Activated CD4-positive, alpha-beta T cell treated with anti-CD3 and anti-CD28 coated beads, Interleukin-2, Interleukin-4, amounts not matched to agents 100 ng/mL and 50 ng/mL, durations not matched to agents 16 hours and 8 hours (primary cell): ENCODE measurements at regions not wholly inside any gene's neighbourhood (a gene's known extent, or its start where the extent isn't known, plus 50 kb on each side); places are given as distances from the start of the nearest gene placed in this dataset.
"Not testable (repeated sequence)": the region's sequence is repeated elsewhere in the genome, so short reads cannot be mapped to it uniquely, and the experiment has no call there.

ENCODE experiments used
- DNase-seq: peaks from one replicate; pipeline ENCODE4 v3.0.0-alpha.2; 2020; ENCODE audit warnings: low spot score

GRCh38 chr16:27600381-27600780 is 50.4 kb downstream of the KATNIP start:
- no peak for DNase-seq

GRCh38 chr16:27602103-27602502 is 52.2 kb downstream of the KATNIP start:
- DNase-seq, result no peak

GRCh38 chr16:27605500-27606106 is 55.7 kb downstream of the KATNIP start:
- peak; percentile 45 for DNase-seq

DNA sequence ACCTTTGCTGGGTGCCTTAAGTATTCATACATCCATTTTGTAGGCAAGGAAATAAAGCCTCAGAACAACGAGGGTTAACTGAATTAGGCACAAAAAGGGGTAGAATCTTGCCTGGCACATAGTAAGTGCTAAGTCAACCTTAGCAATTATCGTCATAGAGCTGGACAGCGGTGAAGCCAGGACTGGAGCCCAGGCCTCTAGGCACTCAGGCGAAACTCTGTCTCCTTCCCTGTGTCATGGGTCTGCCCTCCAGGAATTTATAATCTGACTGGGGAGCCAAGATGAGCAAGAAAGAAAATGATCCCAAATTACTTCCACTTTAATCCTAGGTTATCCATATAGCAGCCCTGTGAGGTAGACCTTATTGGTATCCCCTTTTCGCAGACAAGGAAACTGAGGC is 61.4 kb downstream of the KATNIP start:
- no peak for DNase-seq

DNA sequence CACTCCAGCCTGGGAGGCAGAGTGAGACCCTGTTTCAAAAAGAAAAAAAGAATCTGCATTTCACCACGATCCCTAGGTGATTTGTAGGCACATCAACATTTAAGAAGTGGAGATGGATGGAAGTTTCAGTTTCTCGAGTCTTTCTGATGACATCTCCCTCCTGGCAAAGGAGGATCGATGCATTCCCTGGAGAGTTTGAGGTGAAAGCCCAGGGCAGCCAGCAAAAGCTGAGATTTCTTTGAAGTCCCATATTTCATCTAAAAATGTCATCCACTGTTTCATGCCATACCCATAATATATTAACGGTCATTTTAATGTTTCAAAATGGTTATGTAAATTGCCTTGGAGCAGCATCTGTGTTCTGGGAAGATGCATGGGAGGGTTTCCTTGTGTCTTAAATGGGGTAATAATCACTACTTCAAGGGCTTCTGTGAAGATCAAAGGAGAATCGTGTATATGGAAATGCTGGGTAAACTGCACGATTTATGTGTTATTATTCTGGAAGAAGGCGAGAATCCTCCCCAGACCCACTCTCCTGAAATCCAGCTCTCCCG is 63.4 kb downstream of the KATNIP start:
- no peak for DNase-seq

DNA sequence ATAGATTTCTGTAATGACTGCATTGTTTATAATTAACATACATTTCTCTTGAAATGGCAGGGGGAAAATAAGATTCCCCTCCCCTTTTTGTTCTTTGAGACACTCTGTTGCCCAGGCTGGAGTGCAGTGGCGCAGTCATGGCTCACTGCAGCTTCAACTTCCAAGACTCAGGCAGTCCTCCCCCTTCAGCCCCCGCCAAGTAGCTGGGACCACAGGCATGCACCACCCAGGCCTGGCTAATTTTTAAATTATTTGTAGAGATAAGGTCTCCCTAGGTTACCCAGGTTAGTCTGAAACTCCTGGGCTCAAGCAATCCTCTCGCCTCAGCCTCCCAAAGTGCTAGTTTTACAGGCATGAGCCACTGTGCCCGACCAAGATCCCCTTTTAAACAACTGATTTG is 67.7 kb downstream of the KATNIP start:
- no peak for DNase-seq

- no peak for DNase-seq
Observed at GRCh38 chr16:27618165-27618564, 68.2 kb downstream of the KATNIP start.

DNA sequence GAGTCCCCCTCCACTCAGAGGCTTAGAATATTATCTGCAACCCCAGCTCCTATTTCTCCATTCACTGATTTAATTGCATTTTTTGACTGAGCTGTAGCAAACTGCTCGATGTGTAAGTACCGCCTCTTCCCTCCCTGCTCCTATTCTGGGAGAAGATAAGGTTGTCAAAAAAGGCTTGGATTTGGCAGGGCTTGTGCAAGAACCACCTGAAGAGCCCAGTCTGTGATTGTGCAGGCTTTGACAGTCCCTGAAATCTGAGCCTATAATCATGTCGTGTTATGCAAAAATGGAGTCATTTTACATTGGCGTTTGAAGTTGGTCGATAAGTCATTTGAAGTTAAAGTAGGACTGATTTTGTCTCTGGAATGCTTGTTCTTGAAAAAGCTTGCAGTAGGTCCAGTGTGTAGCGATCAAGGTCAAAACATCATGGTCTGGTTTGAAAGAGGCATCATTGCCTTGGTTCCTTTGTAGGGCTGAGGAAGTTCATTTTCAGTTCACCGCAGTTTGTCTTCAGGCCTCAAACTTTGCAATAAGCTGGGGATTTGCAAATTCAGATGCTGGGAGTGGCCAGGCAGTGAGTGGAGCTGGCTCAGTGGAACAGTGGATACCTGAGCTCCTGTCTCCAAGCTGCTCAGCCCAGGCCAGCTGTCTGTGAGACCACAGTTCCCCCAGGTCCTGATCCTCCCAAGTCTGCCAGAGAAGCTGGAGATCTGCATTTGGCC is 68.8 kb downstream of the KATNIP start:
- DNase-seq, result no peak

- no peak for DNase-seq
Observed at GRCh38 chr16:27620541-27620940, 70.6 kb downstream of the KATNIP start.

GRCh38 chr16:27624154-27625049 is 74.5 kb downstream of the KATNIP start:
- no peak for DNase-seq

DNA sequence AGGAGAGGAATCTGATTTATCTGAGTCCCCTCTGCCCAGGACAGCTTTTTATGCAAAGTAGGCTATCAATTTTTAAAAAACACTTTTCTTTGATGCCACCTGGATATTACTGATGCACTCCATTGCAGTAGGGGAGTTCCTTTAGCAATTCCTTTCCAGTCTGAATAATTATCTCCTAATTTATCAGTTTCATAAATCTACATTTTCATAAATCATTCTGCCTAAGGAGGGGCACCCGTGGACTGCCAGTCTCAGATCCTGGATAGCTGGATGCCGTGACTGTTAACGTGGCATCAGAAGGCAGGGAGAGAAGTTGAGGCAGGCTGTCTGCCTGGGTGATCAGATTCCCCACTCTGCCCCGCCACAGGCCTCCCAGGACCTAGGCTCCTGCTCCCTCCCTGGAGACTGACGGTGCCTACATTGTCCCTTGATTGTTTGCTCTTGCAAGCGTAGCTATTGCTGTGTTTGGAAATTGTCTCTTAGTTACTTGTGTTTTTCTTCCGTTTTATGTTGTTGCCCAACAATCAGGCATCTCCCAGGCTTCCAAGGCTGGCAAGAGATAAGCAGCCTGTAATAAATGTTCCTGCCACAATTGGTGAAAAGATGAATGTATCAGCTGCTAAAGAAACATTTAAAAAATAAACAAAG is 75.2 kb downstream of the KATNIP start:
- DNase-seq, result no peak

- no peak for DNase-seq
Observed at GRCh38 chr16:27627136-27627535, 77.2 kb downstream of the KATNIP start.

- DNase-seq, result no peak
Observed at GRCh38 chr16:27628241-27628942, 78.4 kb downstream of the KATNIP start.

DNA sequence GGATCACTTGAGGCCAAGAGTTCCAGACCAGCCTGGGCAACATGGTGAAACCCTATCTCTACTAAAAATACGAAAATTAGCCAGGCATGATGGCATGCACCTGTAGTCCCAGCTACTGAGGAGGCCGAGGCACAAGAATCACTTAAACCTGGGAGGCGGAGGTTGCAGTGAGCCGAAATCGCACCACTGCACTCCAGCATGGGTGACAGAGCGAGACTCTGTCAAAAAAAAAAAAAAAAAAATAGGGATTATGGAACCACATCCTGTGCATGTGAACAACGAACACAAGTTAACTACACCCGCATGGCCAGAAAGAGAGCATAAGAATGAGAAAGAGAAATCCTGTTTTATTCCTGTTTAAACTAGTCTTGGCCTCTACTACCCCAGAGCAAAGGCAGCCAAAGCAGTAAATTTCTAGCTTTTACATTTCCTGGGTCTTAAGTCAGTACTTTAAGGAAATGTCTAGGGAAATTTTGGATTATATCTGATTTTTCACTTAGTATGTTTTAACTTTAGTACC is 79.1 kb downstream of the KATNIP start:
- not testable (repeated sequence) for DNase-seq

DNA sequence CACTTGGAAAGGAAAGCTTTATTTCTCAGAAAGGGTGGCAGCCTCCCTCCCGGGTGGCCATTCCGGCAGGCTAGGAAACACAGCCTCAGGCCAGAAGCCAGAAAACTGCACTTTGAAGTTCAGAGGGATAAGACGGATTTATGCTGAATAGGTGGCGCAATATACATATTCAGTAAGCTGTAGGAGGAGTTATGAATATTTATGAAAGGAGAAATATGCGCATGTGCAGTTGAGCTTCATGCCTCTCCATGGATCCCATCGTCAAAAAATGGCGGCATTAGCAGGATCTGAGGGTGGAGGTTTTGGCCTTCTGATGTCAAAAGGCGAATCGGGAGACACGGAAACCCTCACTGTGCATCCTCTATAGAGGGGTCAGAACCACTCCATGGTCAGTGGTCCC is 82.3 kb downstream of the KATNIP start:
- DNase-seq, result no peak

DNA sequence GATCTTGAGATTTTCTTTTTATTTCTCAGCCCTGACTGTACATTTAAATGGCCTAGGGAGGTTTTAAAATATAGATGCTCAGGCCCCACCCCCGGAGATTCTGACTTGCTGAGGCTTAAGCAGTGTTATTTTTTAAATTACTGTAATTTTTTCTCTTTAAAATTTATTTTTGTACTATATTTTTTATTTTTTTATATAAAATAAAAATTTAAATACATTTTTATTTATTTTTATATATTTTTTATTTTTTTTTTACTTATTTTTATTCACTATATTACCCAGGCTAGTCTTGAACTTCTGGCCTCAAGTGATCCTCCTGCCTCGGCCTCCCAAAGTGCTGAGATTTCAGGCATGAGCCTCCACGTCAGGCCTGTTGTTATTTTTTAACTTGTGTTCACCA is 83.3 kb downstream of the KATNIP start:
- no peak for DNase-seq

DNA sequence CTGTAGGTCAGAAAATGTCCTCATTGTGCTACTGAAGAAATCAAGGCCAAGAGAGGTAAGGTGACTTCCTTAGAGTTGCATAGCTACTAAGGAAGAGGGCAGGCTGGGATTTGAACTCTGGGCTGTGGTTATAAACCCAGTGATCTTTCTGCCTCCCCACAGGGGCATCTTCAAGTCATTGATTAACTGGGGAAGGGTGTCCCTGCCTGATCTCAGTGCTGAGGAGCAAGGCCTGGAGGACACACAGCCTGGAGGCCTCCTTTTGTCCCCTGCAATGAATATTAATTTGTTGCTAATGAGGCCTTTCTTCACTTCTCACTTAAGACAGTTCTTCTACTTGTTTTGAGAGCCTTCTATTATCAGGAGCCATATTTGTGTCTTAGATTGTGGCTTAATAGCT is 83.8 kb downstream of the KATNIP start:
- DNase-seq, result no peak

GRCh38 chr16:27634779-27635178 is 84.8 kb downstream of the KATNIP start:
- no peak for DNase-seq

- no peak for DNase-seq
Observed at GRCh38 chr16:27636453-27637240, 86.7 kb downstream of the KATNIP start.

DNA sequence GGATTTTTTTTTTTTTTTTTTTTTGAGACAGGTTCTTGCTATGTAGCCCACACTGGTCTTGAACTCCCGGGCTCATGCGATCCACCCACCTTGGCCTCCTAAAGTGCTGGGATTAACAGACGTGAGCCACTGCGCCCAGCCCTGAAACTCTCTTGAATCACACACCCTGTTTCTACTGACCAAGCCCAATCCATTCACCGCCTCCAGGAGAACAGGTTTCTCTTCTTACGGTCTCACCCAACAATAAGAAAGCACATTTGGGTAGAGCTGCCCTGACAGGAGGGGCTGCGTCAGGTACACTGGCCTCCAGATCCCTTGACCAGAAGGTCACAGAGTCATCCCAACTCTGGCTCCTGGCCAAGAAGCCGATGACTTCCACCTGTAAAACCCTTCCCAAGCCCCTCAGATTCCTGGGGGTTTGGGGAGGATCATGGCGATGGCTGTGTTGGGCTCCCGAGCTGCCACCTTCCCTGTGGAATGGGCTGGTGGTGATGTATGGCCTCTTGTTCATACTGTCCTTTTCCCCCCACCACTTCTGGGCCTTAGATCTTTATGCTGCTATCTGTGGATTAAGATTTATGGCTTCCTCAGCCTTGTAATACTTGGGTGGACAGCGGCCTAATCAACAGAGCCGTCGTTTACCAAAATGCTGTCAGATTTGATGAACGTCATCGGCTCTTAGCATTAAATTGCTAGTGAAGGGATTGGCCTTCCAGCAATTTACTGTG is 89.1 kb downstream of the KATNIP start:
- DNase-seq, result no peak
